Right lobe of liver (tissue), 4 donors: ENCODE measurements at regions not wholly inside any gene's neighbourhood (a gene's known extent, or its start where the extent isn't known, plus 50 kb on each side); places are given as distances from the start of the nearest gene placed in this dataset.

Experiments
- POLR2A ChIP-seq: fragments of 450-650 bp; IDR thresholded peaks from one replicate; pipeline ENCODE4 v1.6.1; 2017; ENCODE audit warnings: antibody characterized with exemption, mild to moderate bottlenecking
- TF ChIP-seq, protein P1 (sequence below), 4 donors: fragments of 200-600 bp in 3 of 4; fragments of 450-650 bp in 1 of 4; IDR thresholded peaks; one replicate each; pipeline versions ENCODE4 v1.5.1 to v1.8.0; 2016 to 2022; ENCODE audit warnings: antibody characterized with exemption in 4 of 4, mild to moderate bottlenecking in 2 of 4
- donor health status: DM: no; HTN: no; CAD: no.
- donor health status: DM: no; HTN: no; CAD: no.
- donor health status: DM: no; HTN: yes; CAD: no.

DNA sequence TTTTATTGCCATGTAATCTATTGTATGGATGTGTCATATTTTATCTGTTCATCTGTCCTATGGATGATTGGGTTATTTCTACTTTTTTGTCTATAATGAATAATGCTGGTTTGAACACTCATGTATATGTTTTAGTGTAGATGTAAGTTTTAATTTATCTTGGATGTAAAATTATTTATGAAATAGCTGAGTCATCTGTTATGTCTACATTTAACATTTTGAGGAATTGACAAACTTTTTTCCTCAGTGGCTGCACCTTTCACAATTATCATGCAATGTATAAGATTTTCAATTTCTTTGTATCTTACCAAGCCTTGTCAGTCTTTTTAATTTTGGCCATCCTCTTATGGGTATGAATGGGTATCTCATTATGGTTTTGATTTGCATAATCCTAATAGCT, 666.4 kb downstream of the DIPK2A start:
- no peak for TF ChIP-seq POLR2A
- TF ChIP-seq, protein P1, sequence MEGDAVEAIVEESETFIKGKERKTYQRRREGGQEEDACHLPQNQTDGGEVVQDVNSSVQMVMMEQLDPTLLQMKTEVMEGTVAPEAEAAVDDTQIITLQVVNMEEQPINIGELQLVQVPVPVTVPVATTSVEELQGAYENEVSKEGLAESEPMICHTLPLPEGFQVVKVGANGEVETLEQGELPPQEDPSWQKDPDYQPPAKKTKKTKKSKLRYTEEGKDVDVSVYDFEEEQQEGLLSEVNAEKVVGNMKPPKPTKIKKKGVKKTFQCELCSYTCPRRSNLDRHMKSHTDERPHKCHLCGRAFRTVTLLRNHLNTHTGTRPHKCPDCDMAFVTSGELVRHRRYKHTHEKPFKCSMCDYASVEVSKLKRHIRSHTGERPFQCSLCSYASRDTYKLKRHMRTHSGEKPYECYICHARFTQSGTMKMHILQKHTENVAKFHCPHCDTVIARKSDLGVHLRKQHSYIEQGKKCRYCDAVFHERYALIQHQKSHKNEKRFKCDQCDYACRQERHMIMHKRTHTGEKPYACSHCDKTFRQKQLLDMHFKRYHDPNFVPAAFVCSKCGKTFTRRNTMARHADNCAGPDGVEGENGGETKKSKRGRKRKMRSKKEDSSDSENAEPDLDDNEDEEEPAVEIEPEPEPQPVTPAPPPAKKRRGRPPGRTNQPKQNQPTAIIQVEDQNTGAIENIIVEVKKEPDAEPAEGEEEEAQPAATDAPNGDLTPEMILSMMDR (IDR thresholded peaks at IDR 0.05) = no peak
